HepG2 (cell line): ENCODE measurements at regions not wholly inside any gene's neighbourhood (a gene's known extent, or its start where the extent isn't known, plus 50 kb on each side); places are given as distances from the start of the nearest gene placed in this dataset.

Experiments
- ATAC-seq: fragments of 200-7000 bp; cut with Tn5 transposase; 3 replicates; pipeline ENCODE4 v1.9.1; 2020; ENCODE audit warnings: mild to moderate bottlenecking, moderate library complexity
- BruUV-seq: library from RNA; stranded (reverse); fragments of 400-500 nt; replicated peaks from 2 replicates; lab custom pipeline; 2021; lab: Mats Ljungman, UMichigan
- CTCF ChIA-PET: fragments of 300-600 bp; formaldehyde crosslinking; extraction: SDS; loops from one replicate; lab custom pipeline; 2021; ENCODE audit warnings: low total read pairs, inconsistent platforms, low intra/inter-chr PET ratio; lab: Yijun Ruan, JAX
- POLR2A ChIA-PET: fragments of 350-600 bp; sonication (Branson Sonifier 250); formaldehyde crosslinking; loops from one replicate; lab custom pipeline; 2020; ENCODE audit warnings: antibody characterized with exemption, inconsistent platforms; lab: Yijun Ruan, JAX
- DNase-seq: peaks from one replicate; pipeline ENCODE4 v3.0.0-alpha.2; 2015; ENCODE audit warnings: low spot score
- FAIRE-seq: peaks from 3 replicates; lab custom pipeline; 2011; peaks lifted over from hg19 to GRCh38; lab: Jason Lieb, UNC
- H2AFZ ChIP-seq: one replicate; pipeline ENCODE4 v1.6.1; 2011; ENCODE audit warnings: low read length, inconsistent platforms
- H3K27ac ChIP-seq: fragments of 300-600 bp; 3 replicates; pipeline ENCODE4 v1.8.0; 2011; ENCODE audit warnings: mixed run types, mild to moderate bottlenecking, mixed read lengths, low read length, inconsistent platforms; ENCODE audit not compliant: insufficient read depth; ENCODE audit errors: extremely low read length
- H3K27me3 ChIP-seq, 2 experiments: fragments of 200-600 bp in 1 of 2; 2 replicates in 1 of 2; 3 replicates in 1 of 2; pipeline versions ENCODE4 v1.6.0 to v1.8.0; 2011; ENCODE audit warnings: low read length in 2 of 2, mild to moderate bottlenecking in 2 of 2, moderate library complexity in 2 of 2, inconsistent platforms in 1 of 2; ENCODE audit not compliant: insufficient read depth in 2 of 2, control insufficient read depth in 1 of 2
- H3K36me3 ChIP-seq, 2 experiments: fragments of 200-600 bp in 1 of 2; replicated peaks in 1 of 2; 2 replicates in 1 of 2; 3 replicates in 1 of 2; pipeline versions ENCODE4 v1.5.1 to v1.8.0; 2011; ENCODE audit warnings: low read length in 2 of 2, inconsistent platforms in 1 of 2; ENCODE audit not compliant: insufficient read depth in 2 of 2, control insufficient read depth in 1 of 2
- H3K4me1 ChIP-seq: 2 replicates; pipeline ENCODE4 v1.5.1; 2012; ENCODE audit warnings: low read length, inconsistent platforms; ENCODE audit not compliant: insufficient read depth
- H3K4me2 ChIP-seq: 2 replicates; pipeline ENCODE4 v1.6.0; 2011; ENCODE audit warnings: low read depth, low read length, inconsistent platforms
- H3K4me3 ChIP-seq, 3 experiments: fragments of 200-600 bp in 1 of 3; sonication (generic), shearing (Covaris generic) in 1 of 3; replicated peaks in 1 of 3; 2 replicates each; pipeline ENCODE4 v1.5.1; 2011 to 2016; ENCODE audit warnings: low read length in 3 of 3, inconsistent platforms in 2 of 3, low read depth in 2 of 3, mild to moderate bottlenecking in 2 of 3, control low read depth in 1 of 3, mixed read lengths in 1 of 3; ENCODE audit not compliant: insufficient read depth in 1 of 3
- H3K79me2 ChIP-seq: one replicate; pipeline ENCODE4 v1.6.1; 2011; ENCODE audit warnings: low read length, inconsistent platforms; ENCODE audit not compliant: insufficient read depth
- H3K9ac ChIP-seq: 2 replicates; pipeline ENCODE4 v1.6.0; 2011; ENCODE audit warnings: mild to moderate bottlenecking, low read depth, low read length, inconsistent platforms; ENCODE audit not compliant: insufficient read depth
- H3K9me3 ChIP-seq: 2 replicates; pipeline ENCODE4 v1.5.1; 2012; ENCODE audit warnings: mild to moderate bottlenecking, low read length
- H4K20me1 ChIP-seq: 2 replicates; pipeline ENCODE4 v1.6.0; 2011; ENCODE audit warnings: inconsistent platforms, mild to moderate bottlenecking, low read length, moderate library complexity; ENCODE audit not compliant: insufficient read depth
- ATF1 ChIP-seq: IDR thresholded peaks from 2 replicates; pipeline ENCODE4 v1.6.1; 2016; ENCODE audit warnings: mild to moderate bottlenecking, control low read depth
- GLI4 ChIP-seq: sonication (generic); formaldehyde crosslinking; IDR thresholded peaks from 2 replicates; pipeline ENCODE4 v1.5.1; 2020; ENCODE audit warnings: missing genetic modification reagents, mild to moderate bottlenecking, moderate library complexity, borderline replicate concordance
- IRF2 ChIP-seq: IDR thresholded peaks from 2 replicates; pipeline ENCODE4 v1.6.1; 2018; ENCODE audit warnings: missing genetic modification reagents, missing compliant biosample characterization
- IRX3 ChIP-seq: sonication (generic); formaldehyde crosslinking; IDR thresholded peaks from 2 replicates; pipeline ENCODE4 v1.8.1; 2023; ENCODE audit warnings: mild to moderate bottlenecking, low read depth, missing genetic modification reagents, borderline replicate concordance
- NBN ChIP-seq: fragments of 450-650 bp; conservative IDR thresholded peaks from 2 replicates; pipeline ENCODE4 v1.6.1; 2017
- PHF21A ChIP-seq: sonication (generic); formaldehyde crosslinking; IDR thresholded peaks from 2 replicates; pipeline ENCODE4 v1.5.0; 2020; ENCODE audit warnings: mild to moderate bottlenecking, missing genetic modification reagents
- REST ChIP-seq, 2 experiments: IDR thresholded peaks; 2 replicates each; pipeline ENCODE4 v1.6.1; 2011 to 2012; ENCODE audit warnings: low read length in 2 of 2, borderline replicate concordance in 1 of 2, low read depth in 1 of 2, mild to moderate bottlenecking in 1 of 2, moderate library complexity in 1 of 2
- SNAPC2 ChIP-seq: sonication (generic); formaldehyde crosslinking; IDR thresholded peaks from 2 replicates; pipeline ENCODE4 v1.8.1; 2022; ENCODE audit warnings: mild to moderate bottlenecking, missing genetic modification reagents
- SRY ChIP-seq: sonication (generic); formaldehyde crosslinking; IDR thresholded peaks from 2 replicates; pipeline ENCODE4 v1.8.0; 2022; ENCODE audit warnings: mild to moderate bottlenecking, missing genetic modification reagents
- THAP9 ChIP-seq: sonication (generic); formaldehyde crosslinking; IDR thresholded peaks from 2 replicates; pipeline ENCODE4; 2020; ENCODE audit warnings: missing genetic modification reagents, mild to moderate bottlenecking, borderline replicate concordance
- TRIM22 ChIP-seq: fragments of 450-650 bp; IDR thresholded peaks from 2 replicates; pipeline ENCODE4 v1.6.1; 2017
- ZNF670 ChIP-seq: sonication (generic); formaldehyde crosslinking; IDR thresholded peaks from 2 replicates; pipeline ENCODE4 v1.8.0; 2022; ENCODE audit warnings: mild to moderate bottlenecking, missing genetic modification reagents, borderline replicate concordance
- ZNF839 ChIP-seq: sonication (generic); formaldehyde crosslinking; IDR thresholded peaks from 2 replicates; pipeline ENCODE4 v1.4.0; 2020; ENCODE audit warnings: missing genetic modification reagents, mild to moderate bottlenecking, borderline replicate concordance
- in situ Hi-C: cut with HindIII; loops from 2 replicates; pipeline ENCODE4 v1.10.0; 2017; ENCODE audit warnings: low pct_unique_long_range_greater_than_20kb; ENCODE audit not compliant: extremely low pct_ligation_motif_present
- intact Hi-C: fragments of 100-400 bp; cut with micrococcal nuclease; formaldehyde crosslinking; loops from one replicate; pipeline ENCODE4 v1.10.0; 2022; ENCODE audit not compliant: unreplicated experiment

GRCh38 chr18:44410740-44411139 is 269.9 kb upstream of the SETBP1 start (continued):
- TF ChIP-seq THAP9: no peak
- TF ChIP-seq ZNF839 (CRISPR knock-in tag): no peak
- TF ChIP-seq NBN: no peak
- no peak for TF ChIP-seq IRX3
- TF ChIP-seq SRY (CRISPR knock-in tag): no peak
- no peak for TF ChIP-seq GLI4 (CRISPR knock-in tag)

DNA sequence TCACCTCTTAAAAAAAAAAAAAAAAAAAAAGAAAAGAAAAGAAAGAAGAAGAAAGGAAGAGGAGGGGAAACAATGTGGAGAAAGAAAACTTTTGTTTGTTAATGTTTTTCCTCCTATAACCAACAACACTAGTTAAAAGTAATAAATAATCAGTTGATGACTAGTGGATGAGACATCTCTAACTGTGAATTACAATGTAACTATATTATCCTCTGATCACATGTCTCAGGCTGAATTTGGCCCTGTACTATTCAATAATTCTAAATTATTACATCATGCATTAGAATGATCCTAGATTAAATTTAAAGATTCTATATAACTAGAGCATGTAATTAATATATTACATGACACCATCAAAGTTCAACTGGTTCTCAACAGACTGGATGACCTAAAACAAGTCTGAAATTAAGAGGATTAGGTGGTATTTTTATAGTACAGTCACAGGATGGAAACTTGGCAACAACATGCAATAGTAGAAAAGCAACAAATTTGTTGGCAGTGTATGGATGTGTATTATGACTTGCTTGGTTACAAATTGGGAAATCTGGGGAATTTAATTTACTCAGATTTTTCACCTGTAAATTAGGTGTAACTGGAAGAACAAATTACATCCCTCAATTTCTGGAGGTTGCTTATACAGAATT is 269.3 kb upstream of the SETBP1 start:
- ATAC-seq (no peak), FAIRE-seq (no peak), DNase-seq (no peak)
- H2AFZ ChIP-seq: no peak overlapping the region
- no peak overlapping the region for H3K4me3 ChIP-seq
- H3K4me2 ChIP-seq: no peak overlapping the region
- POLR2A ChIA-PET: no interaction called here
- H3K9ac ChIP-seq: no peak overlapping the region
- no peaks in the 10 kb centered on the region for H3K4me1 ChIP-seq
- H3K79me2 ChIP-seq: no peaks in the 10 kb centered on the region
- no peaks in the 10 kb centered on the region for H3K36me3 ChIP-seq
- no peak overlapping the region for H3K27ac ChIP-seq
- H3K27me3 ChIP-seq: no peaks in the 10 kb centered on the region
- BruUV-seq: no TSS peak
- H3K9me3 ChIP-seq: peaks cover 72% of the 10 kb centered on the region
- in situ Hi-C loops (no loop called here), intact Hi-C loops (no loop called here)
- no peak for TF ChIP-seq ZNF670 (CRISPR knock-in tag)
- no peak for TF ChIP-seq TRIM22
- TF ChIP-seq SNAPC2 (CRISPR knock-in tag): no peak
- TF ChIP-seq ATF1 (CRISPR knock-in tag): no peak
- no peak for TF ChIP-seq IRF2 (CRISPR knock-in tag)
- no peak for TF ChIP-seq REST (IDR thresholded peaks at IDR 0.05; ENCODE audit: borderline replicate concordance in 1 of 2, low read depth in 1 of 2, low read length in 2 of 2)
- TF ChIP-seq PHF21A (CRISPR knock-in tag): no peak
- no peaks in the 10 kb centered on the region for H4K20me1 ChIP-seq
- CTCF ChIA-PET: no interaction called here
